ENCODE measurements at regions not wholly inside any gene's neighbourhood (a gene's known extent, or its start where the extent isn't known, plus 50 kb on each side); places are given as distances from the start of the nearest gene placed in this dataset.
"Not testable (repeated sequence)": the region's sequence is repeated elsewhere in the genome, so short reads cannot be mapped to it uniquely, and the experiment has no call there.

- Mint-ChIP-seq H3K27ac (no peak overlapping the region), H3K36me3 (peaks cover 0 to 6% of the 10 kb centered on the region in 2 donors), H3K9me3 (peaks cover 0 to 4% of the 10 kb centered on the region in 2 donors)
- ATAC-seq: no peak
- DNase-seq (ENCODE audit: low spot score in 2 of 2): no peak
Measured at GRCh38 chr10:62482581-62482980, 108.4 kb downstream of the ZNF365 start.

- DNase-seq (ENCODE audit: low spot score in 2 of 2) (no peak), ATAC-seq (no peak)
- Mint-ChIP-seq H3K27ac (no peak overlapping the region), H3K36me3 (no peaks in the 10 kb centered on the region), H3K9me3 (no peaks in the 10 kb centered on the region)
Measured at GRCh38 chr10:62491597-62491996, 117.4 kb downstream of the ZNF365 start.

GRCh38 chr10:62492012-62492869, 118.1 kb downstream of the ZNF365 start:
- H3K36me3 Mint-ChIP-seq: no peaks in the 10 kb centered on the region
- DNase-seq (ENCODE audit: low spot score in 2 of 2) (peak in 1 of 2 donors; percentile 4), ATAC-seq (peak in 1 of 2 donors; percentile 24)
- H3K27ac Mint-ChIP-seq: no peak overlapping the region
- no peaks in the 10 kb centered on the region for H3K9me3 Mint-ChIP-seq

- Mint-ChIP-seq H3K9me3 (no peaks in the 10 kb centered on the region), H3K36me3 (no peaks in the 10 kb centered on the region), H3K27ac (no peak overlapping the region)
- DNase-seq (ENCODE audit: low spot score in 2 of 2) (no peak), ATAC-seq (no peak)
Measured at GRCh38 chr10:62492870-62493180, 118.7 kb downstream of the ZNF365 start.

GRCh38 chr10:62496925-62497324, 122.8 kb downstream of the ZNF365 start:
- no peaks in the 10 kb centered on the region for H3K9me3 Mint-ChIP-seq
- H3K36me3 Mint-ChIP-seq: no peaks in the 10 kb centered on the region
- ATAC-seq (no peak), DNase-seq (ENCODE audit: low spot score in 2 of 2) (no peak)
- no peak overlapping the region for H3K27ac Mint-ChIP-seq

GRCh38 chr10:62498271-62498670, 124.1 kb downstream of the ZNF365 start:
- Mint-ChIP-seq H3K27ac (no peak overlapping the region), H3K36me3 (peaks cover 0 to 7% of the 10 kb centered on the region in 2 donors), H3K9me3 (peaks cover 0 to 5% of the 10 kb centered on the region in 2 donors)
- ATAC-seq: no peak
- DNase-seq (ENCODE audit: low spot score in 2 of 2): no peak

GRCh38 chr10:62500116-62500515, 125.9 kb downstream of the ZNF365 start:
- H3K9me3 Mint-ChIP-seq; H3K27ac Mint-ChIP-seq; ATAC-seq; DNase-seq (ENCODE audit: low spot score in 2 of 2); H3K36me3 Mint-ChIP-seq: not testable (repeated sequence)

GRCh38 chr10:62501547-62501946, 127.4 kb downstream of the ZNF365 start:
- ATAC-seq (peak in 1 of 2 donors; percentile 31), DNase-seq (ENCODE audit: low spot score in 2 of 2) (no peak)
- peaks cover 0 to 5% of the 10 kb centered on the region in 2 donors for H3K9me3 Mint-ChIP-seq
- H3K27ac Mint-ChIP-seq: no peak overlapping the region
- peaks cover 0 to 7% of the 10 kb centered on the region in 2 donors for H3K36me3 Mint-ChIP-seq

GRCh38 chr10:62502995-62503613, 128.9 kb downstream of the ZNF365 start:
- peaks cover 0 to 7% of the 10 kb centered on the region in 2 donors for H3K36me3 Mint-ChIP-seq
- no peak for DNase-seq (ENCODE audit: low spot score in 2 of 2)
- no peak overlapping the region for H3K27ac Mint-ChIP-seq
- H3K9me3 Mint-ChIP-seq: peaks cover 0 to 5% of the 10 kb centered on the region in 2 donors
- ATAC-seq: no peak

GRCh38 chr10:62503872-62504271, 129.7 kb downstream of the ZNF365 start:
- no peak for DNase-seq (ENCODE audit: low spot score in 2 of 2)
- H3K36me3 Mint-ChIP-seq: peaks cover 0 to 7% of the 10 kb centered on the region in 2 donors
- peaks cover 0 to 5% of the 10 kb centered on the region in 2 donors for H3K9me3 Mint-ChIP-seq
- ATAC-seq: no peak
- H3K27ac Mint-ChIP-seq: no peak overlapping the region

- DNase-seq (ENCODE audit: low spot score in 2 of 2): no peak
- ATAC-seq: no peak
- H3K27ac Mint-ChIP-seq: no peak overlapping the region
- peaks cover 0 to 5% of the 10 kb centered on the region in 2 donors for H3K9me3 Mint-ChIP-seq
- H3K36me3 Mint-ChIP-seq: peaks cover 0 to 7% of the 10 kb centered on the region in 2 donors
Measured at GRCh38 chr10:62506371-62506770, 132.2 kb downstream of the ZNF365 start.

- no peaks in the 10 kb centered on the region for H3K36me3 Mint-ChIP-seq
- no peak for DNase-seq (ENCODE audit: low spot score in 2 of 2)
- H3K9me3 Mint-ChIP-seq: no peaks in the 10 kb centered on the region
- H3K27ac Mint-ChIP-seq: no peak overlapping the region
- no peak for ATAC-seq
Measured at GRCh38 chr10:62511238-62511637, 137.1 kb downstream of the ZNF365 start.

- DNase-seq (ENCODE audit: low spot score in 2 of 2) (no peak), ATAC-seq (no peak)
- Mint-ChIP-seq H3K9me3 (no peaks in the 10 kb centered on the region), H3K27ac (no peak overlapping the region), H3K36me3 (no peaks in the 10 kb centered on the region)
Measured at GRCh38 chr10:62511656-62512055, 137.5 kb downstream of the ZNF365 start.

GRCh38 chr10:62512732-62513475, 138.7 kb downstream of the ZNF365 start:
- ATAC-seq (no peak), DNase-seq (ENCODE audit: low spot score in 2 of 2) (no peak)
- no peak overlapping the region for H3K27ac Mint-ChIP-seq

GRCh38 chr10:62514079-62514693, 140.0 kb downstream of the ZNF365 start:
- no peaks in the 10 kb centered on the region for H3K9me3 Mint-ChIP-seq
- no peak overlapping the region for H3K27ac Mint-ChIP-seq
- ATAC-seq: no peak
- DNase-seq (ENCODE audit: low spot score in 2 of 2): no peak
- peaks cover 0 to 6% of the 10 kb centered on the region in 2 donors for H3K36me3 Mint-ChIP-seq

More at GRCh38 chr10:62512732-62513475, 138.7 kb downstream of the ZNF365 start:
- Mint-ChIP-seq H3K36me3 (peaks cover 0 to 6% of the 10 kb centered on the region in 2 donors), H3K9me3 (no peaks in the 10 kb centered on the region)

- ATAC-seq: no peak
- Mint-ChIP-seq H3K36me3 (peaks cover 0 to 6% of the 10 kb centered on the region in 2 donors), H3K27ac (no peak overlapping the region), H3K9me3 (peaks cover 0 to 4% of the 10 kb centered on the region in 2 donors)
- no peak for DNase-seq (ENCODE audit: low spot score in 2 of 2)
Measured at GRCh38 chr10:62517252-62517651, 143.1 kb downstream of the ZNF365 start.
